HEK293 (cell line): ENCODE measurements at regions not wholly inside any gene's neighbourhood (a gene's known extent, or its start where the extent isn't known, plus 50 kb on each side); places are given as distances from the start of the nearest gene placed in this dataset.

Source experiments
- CTCF ChIA-PET: fragments of 350-600 bp; formaldehyde crosslinking; extraction: SDS; loops from one replicate; lab custom pipeline; 2021; ENCODE audit warnings: antibody characterized with exemption; lab: Yijun Ruan, JAX
- POLR2A ChIA-PET: fragments of 300-600 bp; formaldehyde crosslinking; extraction: SDS; loops from one replicate; lab custom pipeline; 2020; ENCODE audit warnings: antibody characterized with exemption, inconsistent platforms; lab: Yijun Ruan, JAX
- H3K27ac ChIP-seq: fragments of 200-500 bp; sonication (Bioruptor generic); 2 replicates; pipeline ENCODE4 v1.5.1; 2014; ENCODE audit warnings: low read depth, low read length, control low read depth, inconsistent platforms; ENCODE audit errors: extremely low read depth
- H3K36me3 ChIP-seq, 2 experiments: fragments of 200-500 bp in 1 of 2; sonication (Bioruptor generic) in 1 of 2; 1 replicate in 1 of 2; 2 replicates in 1 of 2; pipeline ENCODE4 v1.5.1; 2014 to 2017; ENCODE audit warnings: inconsistent platforms in 2 of 2, low read length in 2 of 2; ENCODE audit not compliant: control insufficient read depth in 2 of 2, insufficient read depth in 1 of 2
- H3K4me1 ChIP-seq: fragments of 200-500 bp; sonication (Bioruptor generic); 2 replicates; pipeline ENCODE4 v1.5.1; 2014; ENCODE audit warnings: mild to moderate bottlenecking, low read length, inconsistent platforms; ENCODE audit not compliant: control insufficient read depth, insufficient read depth
- H3K4me3 ChIP-seq: 2 replicates; pipeline ENCODE4 v1.5.1; 2011; ENCODE audit warnings: low read depth, mild to moderate bottlenecking, control low read depth, low read length, moderate library complexity
- H3K9me3 ChIP-seq: fragments of 200-500 bp; sonication (Bioruptor generic); 2 replicates; pipeline ENCODE4 v1.5.1; 2014; ENCODE audit warnings: low read depth, low read length, inconsistent platforms; ENCODE audit not compliant: control insufficient read depth, insufficient read depth
- ATF2 ChIP-seq: fragments of 450-650 bp; formaldehyde crosslinking; IDR thresholded peaks from 2 replicates; pipeline ENCODE4 v1.5.1; 2016; ENCODE audit warnings: missing biosample characterization, missing genetic modification characterization, low read depth
- HIC1 ChIP-seq: fragments of 450-650 bp; formaldehyde crosslinking; IDR thresholded peaks from 2 replicates; pipeline ENCODE4 v1.5.1; 2016; ENCODE audit warnings: missing biosample characterization, missing genetic modification characterization
- REPIN1 ChIP-seq: fragments of 450-650 bp; formaldehyde crosslinking; IDR thresholded peaks from 2 replicates; pipeline ENCODE4 v1.5.1; 2017; ENCODE audit warnings: missing biosample characterization, missing genetic modification characterization, low read depth
- ZBTB48 ChIP-seq: fragments of 450-650 bp; formaldehyde crosslinking; IDR thresholded peaks from 2 replicates; pipeline ENCODE4 v1.5.1; 2016; ENCODE audit warnings: missing biosample characterization, missing genetic modification characterization
- ZEB2 ChIP-seq: fragments of 450-650 bp; formaldehyde crosslinking; IDR thresholded peaks from 2 replicates; pipeline ENCODE4 v1.5.1; 2016; ENCODE audit warnings: missing biosample characterization, missing genetic modification characterization
- ZNF202 ChIP-seq: fragments of 450-650 bp; formaldehyde crosslinking; IDR thresholded peaks from 2 replicates; pipeline ENCODE4 v1.5.1; 2016; ENCODE audit warnings: missing biosample characterization, missing genetic modification characterization, borderline replicate concordance
- ZNF239 ChIP-seq: fragments of 450-650 bp; formaldehyde crosslinking; IDR thresholded peaks from 2 replicates; pipeline ENCODE4 v1.5.1; 2016; ENCODE audit warnings: missing biosample characterization, missing genetic modification characterization
- ZNF311 ChIP-seq: fragments of 450-650 bp; formaldehyde crosslinking; IDR thresholded peaks from 2 replicates; pipeline ENCODE4 v1.5.1; 2017; ENCODE audit warnings: missing biosample characterization, missing genetic modification characterization, borderline replicate concordance
- ZNF354C ChIP-seq: fragments of 450-650 bp; formaldehyde crosslinking; IDR thresholded peaks from 2 replicates; pipeline ENCODE4 v1.5.1; 2016; ENCODE audit warnings: missing biosample characterization, missing genetic modification characterization, low read depth, borderline replicate concordance
- ZNF366 ChIP-seq: fragments of 450-650 bp; formaldehyde crosslinking; conservative IDR thresholded peaks from 2 replicates; pipeline ENCODE4 v1.5.1; 2016; ENCODE audit warnings: missing biosample characterization, missing genetic modification characterization
- ZNF404 ChIP-seq: fragments of 450-650 bp; formaldehyde crosslinking; IDR thresholded peaks from 2 replicates; pipeline ENCODE4 v1.5.1; 2017; ENCODE audit warnings: missing biosample characterization, missing genetic modification characterization
- ZNF473 ChIP-seq: fragments of 450-650 bp; formaldehyde crosslinking; IDR thresholded peaks from 2 replicates; pipeline ENCODE4 v1.5.1; 2017; ENCODE audit warnings: missing biosample characterization, missing genetic modification characterization
- ZNF513 ChIP-seq: fragments of 450-650 bp; IDR thresholded peaks from 2 replicates; pipeline ENCODE4 v1.5.1; 2018; ENCODE audit warnings: missing biosample characterization, missing genetic modification characterization
- ZNF514 ChIP-seq: fragments of 450-650 bp; formaldehyde crosslinking; IDR thresholded peaks from 2 replicates; pipeline ENCODE4 v1.5.1; 2016; ENCODE audit warnings: missing biosample characterization, missing genetic modification characterization
- ZNF544 ChIP-seq: fragments of 450-650 bp; formaldehyde crosslinking; IDR thresholded peaks from 2 replicates; pipeline ENCODE4 v1.5.0; 2017; ENCODE audit warnings: missing biosample characterization, missing genetic modification characterization
- ZNF585B ChIP-seq: fragments of 450-650 bp; formaldehyde crosslinking; IDR thresholded peaks from 2 replicates; pipeline ENCODE4 v1.5.1; 2016; ENCODE audit warnings: missing biosample characterization, missing genetic modification characterization
- ZNF621 ChIP-seq: fragments of 450-650 bp; formaldehyde crosslinking; IDR thresholded peaks from 2 replicates; pipeline ENCODE4 v1.5.1; 2017; ENCODE audit warnings: missing biosample characterization, missing genetic modification characterization
- ZNF660 ChIP-seq: fragments of 450-650 bp; IDR thresholded peaks from 2 replicates; pipeline ENCODE4 v1.5.1; 2018; ENCODE audit warnings: missing biosample characterization, mild to moderate bottlenecking, missing genetic modification characterization
- ZNF747 ChIP-seq: fragments of 450-650 bp; formaldehyde crosslinking; IDR thresholded peaks from 2 replicates; pipeline ENCODE4 v1.5.1; 2016; ENCODE audit warnings: missing biosample characterization, missing genetic modification characterization
- ZNF76 ChIP-seq: fragments of 450-650 bp; formaldehyde crosslinking; IDR thresholded peaks from 2 replicates; pipeline ENCODE4; 2016; ENCODE audit warnings: low read depth, missing biosample characterization, missing genetic modification characterization, borderline replicate concordance
- TF ChIP-seq, protein P1 (sequence below): fragments of 450-650 bp; formaldehyde crosslinking; IDR thresholded peaks from 2 replicates; pipeline ENCODE4 v1.5.1; 2017; ENCODE audit warnings: missing biosample characterization, missing genetic modification characterization
- TF ChIP-seq, protein P2 (sequence below): fragments of 450-650 bp; formaldehyde crosslinking; IDR thresholded peaks from 2 replicates; pipeline ENCODE4 v1.5.1; 2017; ENCODE audit warnings: missing biosample characterization, mild to moderate bottlenecking, missing genetic modification characterization, moderate library complexity
- TF ChIP-seq, protein P3 (sequence below): fragments of 450-650 bp; formaldehyde crosslinking; IDR thresholded peaks from 2 replicates; pipeline ENCODE4; 2016; ENCODE audit warnings: missing biosample characterization, missing genetic modification characterization
- TF ChIP-seq, protein P4 (sequence below): fragments of 450-650 bp; formaldehyde crosslinking; IDR thresholded peaks from 2 replicates; pipeline ENCODE4 v1.5.1; 2016; ENCODE audit warnings: missing biosample characterization, missing genetic modification characterization, low read depth

DNA sequence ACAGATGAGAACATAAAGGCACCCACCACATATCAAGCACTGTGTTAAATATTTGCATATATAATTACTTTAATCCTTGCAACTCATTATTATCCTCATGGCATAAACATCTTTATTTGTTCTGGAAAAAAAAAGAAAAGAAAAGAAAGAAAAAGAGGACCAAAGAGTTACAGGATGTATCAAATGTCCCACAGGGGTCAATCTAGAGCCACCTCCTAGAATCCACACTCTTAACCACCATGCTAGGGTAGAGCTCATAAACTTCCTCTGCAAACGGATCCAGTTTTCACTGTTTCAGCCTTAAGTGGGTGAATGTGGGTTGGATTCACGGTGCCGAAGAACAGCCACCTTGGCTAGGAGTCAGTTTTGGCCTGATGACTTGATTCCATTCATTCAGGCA, 171.1 kb upstream of the PPARGC1A start:
- CTCF ChIA-PET: no interaction called here
- Histone ChIP-seq H3K36me3 (no peaks in the 10 kb centered on the region), H3K4me1 (no peaks in the 10 kb centered on the region), H3K4me3 (no peak overlapping the region), H3K9me3 (no peaks in the 10 kb centered on the region), H3K27ac (no peak overlapping the region)
- POLR2A ChIA-PET: no interaction called here
- TF ChIP-seq REPIN1 (tag by site-specific recombination) (no peak), ZNF239 (tag by site-specific recombination) (no peak), HIC1 (tag by site-specific recombination) (no peak), ZNF585B (tag by site-specific recombination) (no peak), ZNF513 (tag by site-specific recombination) (no peak), ZNF473 (tag by site-specific recombination) (no peak), ZBTB48 (tag by site-specific recombination) (no peak), ZNF202 (no peak)

GRCh38 chr4:24059839-24060238, 170.0 kb upstream of the PPARGC1A start:
- no peak overlapping the region for H3K4me3 ChIP-seq
- no peaks in the 10 kb centered on the region for H3K36me3 ChIP-seq
- H3K27ac ChIP-seq: no peak overlapping the region
- no peaks in the 10 kb centered on the region for H3K9me3 ChIP-seq
- TF ChIP-seq, protein P1, sequence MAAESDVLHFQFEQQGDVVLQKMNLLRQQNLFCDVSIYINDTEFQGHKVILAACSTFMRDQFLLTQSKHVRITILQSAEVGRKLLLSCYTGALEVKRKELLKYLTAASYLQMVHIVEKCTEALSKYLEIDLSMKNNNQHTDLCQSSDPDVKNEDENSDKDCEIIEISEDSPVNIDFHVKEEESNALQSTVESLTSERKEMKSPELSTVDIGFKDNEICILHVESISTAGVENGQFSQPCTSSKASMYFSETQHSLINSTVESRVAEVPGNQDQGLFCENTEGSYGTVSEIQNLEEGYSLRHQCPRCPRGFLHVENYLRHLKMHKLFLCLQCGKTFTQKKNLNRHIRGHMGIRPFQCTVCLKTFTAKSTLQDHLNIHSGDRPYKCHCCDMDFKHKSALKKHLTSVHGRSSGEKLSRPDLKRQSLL: no peak
- TF ChIP-seq ZNF621 (no peak), ZNF747 (tag by site-specific recombination) (no peak), ZNF514 (tag by site-specific recombination) (no peak), ZNF544 (tag by site-specific recombination) (no peak), ZNF404 (tag by site-specific recombination) (no peak), ZEB2 (tag by site-specific recombination) (no peak), ZNF76 (no peak), ZNF660 (tag by site-specific recombination) (no peak), ZNF366 (no peak), ZNF354C (no peak), ZNF311 (no peak), ATF2 (tag by site-specific recombination) (no peak)
- TF ChIP-seq, protein P2, sequence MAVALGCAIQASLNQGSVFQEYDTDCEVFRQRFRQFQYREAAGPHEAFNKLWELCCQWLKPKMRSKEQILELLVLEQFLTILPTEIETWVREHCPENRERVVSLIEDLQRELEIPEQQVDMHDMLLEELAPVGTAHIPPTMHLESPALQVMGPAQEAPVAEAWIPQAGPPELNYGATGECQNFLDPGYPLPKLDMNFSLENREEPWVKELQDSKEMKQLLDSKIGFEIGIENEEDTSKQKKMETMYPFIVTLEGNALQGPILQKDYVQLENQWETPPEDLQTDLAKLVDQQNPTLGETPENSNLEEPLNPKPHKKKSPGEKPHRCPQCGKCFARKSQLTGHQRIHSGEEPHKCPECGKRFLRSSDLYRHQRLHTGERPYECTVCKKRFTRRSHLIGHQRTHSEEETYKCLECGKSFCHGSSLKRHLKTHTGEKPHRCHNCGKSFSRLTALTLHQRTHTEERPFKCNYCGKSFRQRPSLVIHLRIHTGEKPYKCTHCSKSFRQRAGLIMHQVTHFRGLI: no peak
- TF ChIP-seq, protein P3, sequence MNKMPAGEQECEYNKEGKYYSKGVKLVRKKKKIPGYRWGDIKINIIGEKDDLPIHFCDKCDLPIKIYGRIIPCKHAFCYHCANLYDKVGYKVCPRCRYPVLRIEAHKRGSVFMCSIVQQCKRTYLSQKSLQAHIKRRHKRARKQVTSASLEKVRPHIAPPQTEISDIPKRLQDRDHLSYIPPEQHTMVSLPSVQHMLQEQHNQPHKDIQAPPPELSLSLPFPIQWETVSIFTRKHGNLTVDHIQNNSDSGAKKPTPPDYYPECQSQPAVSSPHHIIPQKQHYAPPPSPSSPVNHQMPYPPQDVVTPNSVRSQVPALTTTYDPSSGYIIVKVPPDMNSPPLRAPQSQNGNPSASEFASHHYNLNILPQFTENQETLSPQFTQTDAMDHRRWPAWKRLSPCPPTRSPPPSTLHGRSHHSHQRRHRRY (tag by site-specific recombination): no peak
- TF ChIP-seq, protein P4, sequence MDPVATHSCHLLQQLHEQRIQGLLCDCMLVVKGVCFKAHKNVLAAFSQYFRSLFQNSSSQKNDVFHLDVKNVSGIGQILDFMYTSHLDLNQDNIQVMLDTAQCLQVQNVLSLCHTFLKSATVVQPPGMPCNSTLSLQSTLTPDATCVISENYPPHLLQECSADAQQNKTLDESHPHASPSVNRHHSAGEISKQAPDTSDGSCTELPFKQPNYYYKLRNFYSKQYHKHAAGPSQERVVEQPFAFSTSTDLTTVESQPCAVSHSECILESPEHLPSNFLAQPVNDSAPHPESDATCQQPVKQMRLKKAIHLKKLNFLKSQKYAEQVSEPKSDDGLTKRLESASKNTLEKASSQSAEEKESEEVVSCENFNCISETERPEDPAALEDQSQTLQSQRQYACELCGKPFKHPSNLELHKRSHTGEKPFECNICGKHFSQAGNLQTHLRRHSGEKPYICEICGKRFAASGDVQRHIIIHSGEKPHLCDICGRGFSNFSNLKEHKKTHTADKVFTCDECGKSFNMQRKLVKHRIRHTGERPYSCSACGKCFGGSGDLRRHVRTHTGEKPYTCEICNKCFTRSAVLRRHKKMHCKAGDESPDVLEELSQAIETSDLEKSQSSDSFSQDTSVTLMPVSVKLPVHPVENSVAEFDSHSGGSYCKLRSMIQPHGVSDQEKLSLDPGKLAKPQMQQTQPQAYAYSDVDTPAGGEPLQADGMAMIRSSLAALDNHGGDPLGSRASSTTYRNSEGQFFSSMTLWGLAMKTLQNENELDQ (tag by site-specific recombination): no peak
- TF ChIP-seq, all 188 proteins: peak for 0
- ChIA-PET CTCF (no interaction called here), POLR2A (no interaction called here)
- no peaks in the 10 kb centered on the region for H3K4me1 ChIP-seq
